NCI-H345 (cell line): ENCODE measurements at regions not wholly inside any gene's neighbourhood (a gene's known extent, or its start where the extent isn't known, plus 50 kb on each side); places are given as distances from the start of the nearest gene placed in this dataset.
"Not testable (repeated sequence)": the region's sequence is repeated elsewhere in the genome, so short reads cannot be mapped to it uniquely, and the experiment has no call there.

Experiments
- DNase-seq: peaks from one replicate; lab custom pipeline; 2025; lab: John Stamatoyannopoulos, UW

GRCh38 chr7:64469673-64470072 lies 93.2 kb downstream of the ZNF680 start:
- no peak for DNase-seq

- no peak for DNase-seq
These were observed 97.3 kb downstream of the ZNF680 start for GRCh38 chr7:64465551-64465950.

GRCh38 chr7:64463636-64464375 lies 99.1 kb downstream of the ZNF680 start:
- DNase-seq: peak; percentile 55

DNA sequence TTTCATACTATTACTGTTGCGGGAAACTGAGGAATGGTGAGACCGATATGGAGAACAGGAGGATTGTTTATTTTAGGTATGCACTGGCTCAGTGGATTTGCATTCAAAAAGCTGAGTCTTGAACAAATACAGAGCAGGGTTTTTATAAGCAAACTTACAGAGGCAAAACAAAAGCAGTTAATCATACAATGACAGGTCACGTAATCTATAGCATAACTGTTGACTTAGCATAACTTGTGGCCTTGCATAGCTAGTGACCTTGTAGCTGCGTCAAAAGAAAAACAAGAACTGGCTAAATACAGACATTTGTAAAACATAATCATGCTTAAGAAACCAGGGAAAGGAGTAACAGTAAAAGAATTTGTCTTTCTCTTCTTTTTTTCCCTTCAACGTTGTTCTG lies 103.0 kb downstream of the ZNF680 start:
- DNase-seq: not testable (repeated sequence)

DNA sequence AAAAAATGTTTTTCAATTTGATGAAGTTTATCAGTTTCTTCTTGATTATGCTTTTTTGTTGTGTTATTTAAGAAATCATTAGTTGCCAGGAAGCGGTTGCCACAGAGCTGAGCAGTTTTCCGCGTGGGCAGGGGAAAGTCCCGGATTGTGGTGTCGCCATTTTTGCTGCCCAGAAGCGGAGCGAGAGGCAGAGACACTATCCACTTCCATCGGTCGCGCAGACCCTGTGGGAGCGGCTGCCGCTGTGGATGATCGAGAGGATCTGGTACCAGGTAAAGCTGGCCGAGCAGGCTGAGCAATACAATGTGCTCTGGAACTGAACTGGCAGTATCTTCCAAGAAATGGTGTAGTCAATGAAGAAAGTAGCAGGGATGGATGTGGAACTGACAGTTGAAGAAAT lies 119.8 kb downstream of the ZNF736 start:
- DNase-seq: no peak

DNA sequence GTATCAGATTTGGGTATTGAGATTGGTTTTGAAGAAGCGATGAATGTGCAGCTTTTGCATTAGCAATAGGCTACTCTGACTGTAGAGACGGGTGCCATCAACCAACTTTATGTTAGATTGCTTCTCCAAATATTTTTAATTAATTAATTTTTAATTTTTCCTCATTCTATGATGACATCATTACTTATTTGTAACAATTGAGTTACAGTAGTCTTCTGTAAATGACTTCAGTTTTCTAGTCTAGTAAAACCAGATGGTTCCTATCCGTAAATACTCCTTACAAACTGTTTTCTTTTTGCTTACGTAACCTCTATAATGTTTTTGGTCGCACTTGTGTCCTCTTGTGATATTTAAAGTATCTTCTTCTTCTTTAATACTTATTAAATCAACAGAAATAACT lies 118.1 kb downstream of the ZNF736 start:
- no peak for DNase-seq

- no peak for DNase-seq
These were observed 115.5 kb downstream of the ZNF736 start for GRCh38 chr7:64429232-64429631.

DNA sequence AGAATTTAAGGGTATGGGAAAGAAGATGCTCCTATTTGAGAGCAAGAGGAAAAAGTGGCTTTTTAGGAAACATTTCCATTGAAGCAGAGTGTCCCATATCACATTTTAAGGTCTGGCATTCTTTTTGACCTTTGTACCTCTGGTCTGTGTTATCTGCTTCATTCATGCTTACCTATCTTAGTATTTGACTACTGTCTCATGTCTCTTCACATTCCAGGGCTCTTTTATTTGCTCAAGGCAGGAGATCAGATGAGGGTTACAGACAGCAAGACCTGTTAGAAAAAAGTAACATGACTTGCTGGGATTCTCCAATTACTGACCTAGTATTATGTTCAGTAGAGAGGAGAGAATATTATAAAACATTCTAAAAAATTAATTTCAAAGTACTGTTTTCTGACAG lies 111.7 kb downstream of the ZNF736 start:
- DNase-seq: not testable (repeated sequence)

DNA sequence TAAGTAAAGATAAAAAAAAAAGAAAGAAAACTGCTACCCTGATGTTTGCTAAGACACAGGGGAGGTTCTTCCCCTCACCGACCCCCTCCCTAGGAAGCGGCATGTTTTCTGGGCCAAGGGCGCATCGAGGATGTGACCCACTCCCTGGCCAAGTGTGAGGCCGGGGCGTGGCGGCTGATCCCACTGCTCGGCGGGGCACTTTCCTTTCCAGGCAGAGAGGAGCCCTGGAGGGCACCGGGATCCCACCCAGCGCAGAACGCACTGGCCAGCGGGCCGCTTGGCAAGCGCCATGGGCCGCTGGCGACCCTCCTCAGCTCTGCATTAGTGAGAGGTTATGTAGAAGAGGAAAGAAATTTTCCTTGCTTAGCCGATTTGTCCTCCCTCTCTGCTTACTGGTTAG lies 93.4 kb downstream of the ZNF736 start:
- no peak for DNase-seq
